Activated naive CD4-positive, alpha-beta T cell treated with anti-CD3 and anti-CD28 coated beads, Interleukin-2, amount 10 ng/mL, durations not matched to agents 7 days and 5 days (primary cell): ENCODE measurements at regions not wholly inside any gene's neighbourhood (a gene's known extent, or its start where the extent isn't known, plus 50 kb on each side); places are given as distances from the start of the nearest gene placed in this dataset.
"Not testable (repeated sequence)": the region's sequence is repeated elsewhere in the genome, so short reads cannot be mapped to it uniquely, and the experiment has no call there.

Experiments
- CTCF ChIA-PET: fragments of 350-600 bp; sonication (Branson Sonifier 250); formaldehyde crosslinking; loops from one replicate; lab custom pipeline; 2021; ENCODE audit warnings: antibody characterized with exemption; lab: Charles Lee
- DNase-seq: peaks from one replicate; pipeline ENCODE4 v3.0.0-alpha.2; 2020
- H3K27ac Mint-ChIP-seq: one replicate; pipeline ENCODE4 v1.8.0; 2021; ENCODE audit warnings: mild to moderate bottlenecking, moderate library complexity, mixed read lengths
- H3K27me3 Mint-ChIP-seq: one replicate; pipeline ENCODE4 v1.8.0; 2021; ENCODE audit warnings: mild to moderate bottlenecking, mixed read lengths
- H3K36me3 Mint-ChIP-seq: one replicate; pipeline ENCODE4 v1.8.0; 2021; ENCODE audit warnings: mixed read lengths
- H3K4me1 Mint-ChIP-seq: one replicate; pipeline ENCODE4 v1.8.0; 2021; ENCODE audit warnings: mixed read lengths
- H3K4me3 Mint-ChIP-seq: one replicate; pipeline ENCODE4 v1.8.0; 2021; ENCODE audit warnings: mild to moderate bottlenecking, moderate library complexity, mixed read lengths
- H3K9me3 Mint-ChIP-seq: one replicate; pipeline ENCODE4 v1.8.0; 2021; ENCODE audit warnings: mixed read lengths

DNA sequence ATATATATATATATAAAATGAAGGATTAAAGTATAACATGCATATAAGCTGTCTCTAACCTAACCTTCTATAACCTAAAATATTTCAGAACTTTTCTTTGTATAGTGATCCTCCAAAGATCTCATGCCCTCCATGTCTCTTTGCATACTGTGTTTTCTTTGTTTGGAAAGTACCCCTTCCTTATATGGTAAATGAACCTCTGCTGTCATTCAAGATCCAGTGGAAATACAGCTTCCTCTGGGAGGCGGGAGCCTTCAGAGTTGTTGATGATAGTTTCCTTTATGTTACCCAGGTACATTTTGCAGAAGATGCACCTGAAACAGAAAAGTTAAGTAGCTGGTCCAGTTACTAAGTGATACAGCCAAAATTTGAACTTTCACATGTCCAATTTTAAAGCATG is 233.3 kb upstream of the FOXP2 start:
- no peaks in the 10 kb centered on the region for H3K4me1 Mint-ChIP-seq

DNA sequence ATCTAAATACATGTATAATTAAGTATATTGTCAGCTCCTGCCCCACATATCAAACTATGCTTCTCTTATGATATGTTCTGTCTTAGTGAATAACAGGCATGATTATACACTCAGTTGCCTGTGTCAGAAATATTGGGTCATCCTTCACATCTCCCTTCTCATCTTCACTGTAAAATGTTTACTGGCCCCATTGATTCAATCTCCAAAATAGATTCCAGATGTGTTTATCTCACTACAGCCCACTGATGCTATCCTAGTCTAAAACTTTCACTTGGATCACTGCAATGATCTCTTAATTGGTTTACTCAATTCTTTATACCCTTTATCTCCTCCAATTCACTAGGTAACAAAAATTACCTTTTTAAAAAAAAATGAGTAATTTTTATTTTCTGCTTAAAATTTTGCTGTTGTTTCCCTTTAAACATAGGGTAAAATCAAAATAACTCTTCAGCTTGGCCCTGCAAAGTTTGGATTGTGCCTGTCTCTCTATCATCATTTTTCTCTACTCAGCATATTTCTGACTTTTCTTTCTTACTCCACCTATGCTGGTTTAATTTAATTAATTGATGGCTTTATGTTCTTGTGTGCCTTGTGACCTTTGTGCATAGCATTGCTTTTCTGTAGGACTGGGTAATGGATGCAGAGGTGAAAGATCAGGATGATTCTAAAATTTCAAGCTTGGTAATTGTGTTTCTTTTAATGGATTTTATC is 233.9 kb upstream of the FOXP2 start:
- CTCF ChIA-PET: no interaction called here

More for the DNA sequence above, 233.3 kb upstream of the FOXP2 start:
- Mint-ChIP-seq H3K27me3 (no peaks in the 10 kb centered on the region), H3K36me3 (no peaks in the 10 kb centered on the region), H3K27ac (no peak overlapping the region), H3K9me3 (no peaks in the 10 kb centered on the region), H3K4me3 (no peak overlapping the region)
- no peak for DNase-seq
- CTCF ChIA-PET: no interaction called here

DNA sequence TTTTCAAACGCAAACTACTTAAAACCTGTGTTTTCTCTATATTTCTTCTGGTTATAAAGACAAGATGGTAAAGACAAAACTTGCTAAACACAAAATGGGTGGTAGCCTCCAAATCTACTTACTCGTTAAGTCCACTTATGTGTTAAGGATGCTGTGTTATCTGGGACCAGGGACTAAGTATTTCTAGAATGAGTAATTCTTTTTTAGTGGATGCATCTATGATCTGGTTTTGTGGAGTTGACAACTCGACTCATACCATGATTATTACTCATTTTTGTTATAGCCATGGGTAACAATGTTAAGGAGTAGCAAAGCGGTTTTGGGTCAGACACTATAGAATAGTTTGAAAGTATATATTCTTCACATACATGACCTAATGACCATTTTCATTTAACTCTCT is 239.5 kb upstream of the FOXP2 start:
- Mint-ChIP-seq H3K4me1 (no peaks in the 10 kb centered on the region), H3K9me3 (no peaks in the 10 kb centered on the region), H3K36me3 (no peaks in the 10 kb centered on the region), H3K4me3 (no peak overlapping the region), H3K27me3 (no peaks in the 10 kb centered on the region), H3K27ac (no peak overlapping the region)
- CTCF ChIA-PET: no interaction called here
- DNase-seq: no peak

More for the DNA sequence above, 233.9 kb upstream of the FOXP2 start:
- Mint-ChIP-seq H3K27me3 (no peaks in the 10 kb centered on the region), H3K36me3 (no peaks in the 10 kb centered on the region), H3K27ac (no peak overlapping the region), H3K4me1 (no peaks in the 10 kb centered on the region), H3K9me3 (no peaks in the 10 kb centered on the region), H3K4me3 (no peak overlapping the region)
- no peak for DNase-seq

DNA sequence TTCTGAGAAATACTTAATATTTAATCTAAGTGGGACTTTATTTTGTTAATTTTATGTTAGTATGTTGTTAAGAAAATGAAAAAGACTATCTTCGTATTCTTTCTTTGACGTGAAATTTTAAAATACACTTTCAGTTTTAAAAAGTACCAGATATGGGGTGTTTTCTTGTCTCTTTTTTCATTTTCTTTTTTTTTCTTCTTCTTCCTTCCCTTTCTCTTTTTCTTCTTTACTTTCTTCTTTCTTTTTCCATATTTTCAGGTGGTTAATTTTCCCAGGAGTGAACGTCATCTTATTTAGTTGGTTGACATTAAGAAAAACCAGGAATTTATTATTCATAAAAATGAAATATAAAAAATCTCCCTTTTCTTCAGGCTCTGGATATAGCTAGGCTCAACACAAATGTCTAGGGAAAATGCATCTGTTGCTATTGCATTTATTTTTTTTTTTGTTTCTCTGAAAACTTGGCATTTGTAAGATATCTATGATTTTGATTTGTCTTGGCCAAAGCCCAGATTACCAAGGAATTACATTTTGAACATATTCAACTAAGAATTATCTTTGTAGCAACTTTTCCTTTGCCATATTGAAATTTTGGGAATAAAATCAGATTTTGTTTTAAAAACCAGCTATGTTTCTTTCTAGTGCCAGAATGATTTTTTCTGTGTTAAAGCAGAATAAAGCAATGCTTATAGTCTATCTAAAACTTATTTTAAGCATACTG is 241.3 kb upstream of the FOXP2 start:
- CTCF ChIA-PET: no interaction called here
- Mint-ChIP-seq H3K27ac (no peak overlapping the region), H3K4me3 (no peak overlapping the region), H3K27me3 (no peaks in the 10 kb centered on the region), H3K9me3 (no peaks in the 10 kb centered on the region), H3K36me3 (no peaks in the 10 kb centered on the region), H3K4me1 (no peaks in the 10 kb centered on the region)
- DNase-seq: no peak

DNA sequence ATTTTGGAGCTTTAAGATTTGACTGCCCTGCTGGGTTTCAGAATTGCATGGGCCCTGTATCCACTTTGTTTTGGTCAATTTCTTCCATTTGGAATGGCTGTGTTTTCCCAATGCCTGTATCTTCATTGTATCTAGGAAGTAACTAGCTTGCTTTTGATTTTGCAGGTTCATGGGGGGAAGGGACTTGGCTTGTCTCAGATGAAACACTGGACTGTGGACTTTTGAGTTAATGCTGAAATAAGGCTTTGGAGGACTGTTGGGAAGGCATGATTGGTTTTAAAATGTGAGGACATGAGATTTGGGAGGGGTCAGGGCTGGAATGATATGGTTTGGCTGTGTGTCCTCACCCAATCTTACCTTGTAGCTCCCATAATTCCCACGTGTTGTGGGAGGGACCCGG is 245.2 kb upstream of the FOXP2 start:
- CTCF ChIA-PET: not testable (repeated sequence)

DNA sequence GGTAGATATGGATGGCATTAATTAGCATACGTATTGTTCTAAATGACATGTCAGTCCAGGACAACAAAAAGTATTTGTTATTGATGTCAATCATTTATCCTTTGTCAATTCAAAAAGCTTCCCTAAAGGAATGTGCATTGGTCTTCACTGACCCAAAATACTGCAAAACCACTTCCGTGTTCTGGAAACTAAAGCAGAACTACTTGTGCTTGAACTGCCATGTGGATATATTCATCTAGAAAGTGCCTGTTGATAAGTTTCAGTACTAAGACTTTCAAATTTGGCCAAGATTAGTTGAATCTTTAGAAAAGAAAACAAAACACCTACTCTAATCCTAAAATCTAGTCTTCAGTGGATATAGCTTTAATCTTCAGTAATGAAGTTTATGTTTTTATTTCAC is 242.1 kb upstream of the PPP1R3A start:
- CTCF ChIA-PET: no interaction called here
- Mint-ChIP-seq H3K27ac (no peak overlapping the region), H3K36me3 (no peaks in the 10 kb centered on the region), H3K4me1 (no peaks in the 10 kb centered on the region), H3K9me3 (no peaks in the 10 kb centered on the region), H3K27me3 (no peaks in the 10 kb centered on the region), H3K4me3 (no peak overlapping the region)
- DNase-seq: no peak

More for the DNA sequence above, 245.2 kb upstream of the FOXP2 start:
- not testable (repeated sequence) for H3K27ac Mint-ChIP-seq, H3K9me3 Mint-ChIP-seq, DNase-seq, H3K4me1 Mint-ChIP-seq, H3K27me3 Mint-ChIP-seq, H3K4me3 Mint-ChIP-seq, H3K36me3 Mint-ChIP-seq

DNA sequence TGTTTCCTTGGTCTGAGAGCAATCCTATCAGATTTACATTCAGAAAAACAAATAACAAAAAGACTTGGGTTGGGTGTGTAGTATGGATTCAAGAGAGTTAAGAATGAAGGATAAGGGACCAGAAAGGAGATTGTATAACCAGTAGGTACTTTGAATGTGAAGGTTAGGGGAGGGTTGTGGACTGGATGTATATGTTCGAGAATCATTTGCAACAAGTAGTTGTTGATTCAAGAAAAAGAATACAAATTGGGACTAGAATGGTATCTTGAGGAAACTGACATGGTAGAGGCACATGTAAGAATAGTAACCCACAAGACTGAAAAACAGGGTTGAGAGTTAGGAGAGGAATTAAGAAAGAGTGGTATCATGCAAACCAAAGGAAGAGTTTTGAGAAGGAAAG is 240.0 kb upstream of the PPP1R3A start:
- Mint-ChIP-seq H3K9me3 (no peaks in the 10 kb centered on the region), H3K27ac (no peak overlapping the region), H3K27me3 (no peaks in the 10 kb centered on the region), H3K36me3 (no peaks in the 10 kb centered on the region), H3K4me3 (no peak overlapping the region), H3K4me1 (no peaks in the 10 kb centered on the region)
- CTCF ChIA-PET: no interaction called here
- no peak for DNase-seq

DNA sequence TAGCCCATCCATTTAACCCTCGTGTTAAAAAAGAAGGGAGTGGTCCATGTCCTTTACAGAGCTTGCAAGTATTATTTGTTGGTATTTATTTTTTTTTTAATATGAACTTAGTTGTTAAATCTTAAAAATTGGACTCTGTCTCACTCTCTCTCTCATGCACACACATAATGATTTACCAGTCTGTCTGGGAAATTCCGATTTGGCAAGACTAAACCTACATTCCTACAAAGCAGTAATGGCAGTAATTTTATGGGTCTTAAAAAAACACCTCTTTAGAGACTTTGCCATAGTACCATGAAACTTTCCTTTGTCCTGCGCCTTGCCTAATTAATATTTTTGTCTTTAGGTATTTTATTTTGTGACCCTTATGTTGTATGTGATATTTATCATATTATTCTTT is 239.5 kb upstream of the PPP1R3A start:
- H3K36me3 Mint-ChIP-seq: no peaks in the 10 kb centered on the region
- CTCF ChIA-PET: no interaction called here
- H3K27ac Mint-ChIP-seq: no peak overlapping the region
- no peaks in the 10 kb centered on the region for H3K27me3 Mint-ChIP-seq
- no peaks in the 10 kb centered on the region for H3K4me1 Mint-ChIP-seq
- no peak for DNase-seq
- H3K4me3 Mint-ChIP-seq: no peak overlapping the region
- no peaks in the 10 kb centered on the region for H3K9me3 Mint-ChIP-seq

DNA sequence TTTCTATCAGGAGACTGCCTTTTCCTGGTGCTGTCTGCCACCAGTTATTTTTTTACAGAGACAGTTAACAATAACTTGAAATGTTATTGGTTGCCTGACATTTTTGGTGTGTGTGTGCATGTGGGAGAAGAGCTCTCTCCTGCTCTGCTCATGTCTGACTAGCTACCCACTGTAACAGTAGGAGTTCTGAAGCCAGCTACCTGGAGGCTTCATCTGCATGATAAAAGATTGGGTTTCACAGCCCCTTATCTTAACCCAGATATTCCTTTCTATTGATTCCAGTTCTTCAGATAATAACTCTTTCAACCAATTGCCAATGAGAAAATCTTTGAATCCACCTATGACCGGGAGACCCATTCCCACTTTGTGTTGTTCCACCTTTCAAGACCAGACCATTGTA is 237.4 kb upstream of the PPP1R3A start:
- CTCF ChIA-PET: no interaction called here
- H3K27me3 Mint-ChIP-seq: peaks cover 3% of the 10 kb centered on the region
- H3K4me1 Mint-ChIP-seq: no peaks in the 10 kb centered on the region
- no peaks in the 10 kb centered on the region for H3K9me3 Mint-ChIP-seq
- no peak overlapping the region for H3K27ac Mint-ChIP-seq
- no peaks in the 10 kb centered on the region for H3K36me3 Mint-ChIP-seq
- no peak for DNase-seq
- no peak overlapping the region for H3K4me3 Mint-ChIP-seq

DNA sequence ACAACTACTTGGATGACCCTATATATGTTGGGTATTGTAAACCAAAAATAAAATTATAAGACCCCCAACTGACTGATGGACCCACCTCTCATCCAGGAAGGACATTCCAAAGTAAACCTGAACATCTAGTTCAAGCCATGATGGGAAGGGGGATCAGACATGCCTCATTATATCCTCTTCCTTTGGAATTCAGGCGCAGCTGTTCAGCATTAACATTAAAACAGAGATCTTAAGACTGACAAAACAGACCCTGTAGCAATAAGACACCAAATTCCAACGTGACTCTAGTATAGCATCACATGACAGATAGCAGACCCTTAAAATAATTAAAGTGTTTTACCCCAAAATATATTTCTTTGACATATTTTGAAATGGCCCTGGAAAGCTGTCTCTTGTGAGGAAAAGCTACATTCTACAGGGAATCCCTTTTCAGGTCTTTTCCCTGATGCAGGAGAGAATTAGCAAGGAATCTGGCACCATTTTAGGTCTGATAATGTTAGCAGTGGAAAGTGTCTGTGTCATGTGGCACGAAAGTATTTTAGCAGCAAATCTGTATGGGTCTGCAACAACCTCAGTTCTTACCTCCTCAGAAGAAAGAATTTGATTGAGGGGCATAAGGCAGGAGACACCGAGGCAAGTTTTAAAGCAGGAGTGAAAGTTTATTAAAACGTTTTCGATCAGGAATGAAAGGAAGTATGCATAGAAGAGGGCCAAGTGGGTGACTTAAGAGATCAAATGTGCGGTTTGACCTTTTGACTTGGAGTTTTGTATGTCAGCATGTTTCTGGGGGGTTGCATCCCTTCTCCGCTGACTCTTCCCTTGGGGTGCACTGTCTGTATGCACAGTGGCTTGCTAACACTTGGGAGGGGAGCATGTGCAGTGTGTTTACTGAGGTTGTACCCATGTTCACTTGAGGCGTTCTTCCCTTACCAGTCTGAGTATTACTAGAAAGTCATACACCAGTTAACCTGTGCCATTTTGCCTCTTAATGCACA is 236.6 kb upstream of the PPP1R3A start:
- CTCF ChIA-PET: no interaction called here
- DNase-seq: no peak
- Mint-ChIP-seq H3K27ac (no peak overlapping the region), H3K4me1 (no peaks in the 10 kb centered on the region), H3K9me3 (no peaks in the 10 kb centered on the region), H3K4me3 (no peak overlapping the region), H3K27me3 (peaks cover 3% of the 10 kb centered on the region), H3K36me3 (no peaks in the 10 kb centered on the region)

DNA sequence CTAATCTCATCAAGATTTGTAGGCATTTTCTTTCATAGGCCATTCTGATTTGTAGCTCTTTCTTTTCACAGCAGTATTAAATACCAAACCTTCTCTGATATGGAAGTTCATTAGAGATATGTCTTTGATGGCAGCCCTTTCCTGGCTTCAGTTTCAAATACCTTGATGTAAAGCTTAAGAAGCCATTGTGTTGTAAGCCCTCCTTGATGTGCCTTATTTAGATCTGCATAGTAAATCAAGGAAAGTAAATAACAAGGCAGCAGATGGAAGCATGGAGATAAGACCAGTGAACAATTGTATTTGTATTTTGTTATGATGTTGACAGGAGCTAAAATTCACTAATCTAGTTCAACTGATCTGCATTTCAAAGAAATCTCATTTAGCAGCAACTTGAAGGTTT is 234.9 kb upstream of the PPP1R3A start:
- no peaks in the 10 kb centered on the region for H3K9me3 Mint-ChIP-seq
- no peak overlapping the region for H3K27ac Mint-ChIP-seq

DNA sequence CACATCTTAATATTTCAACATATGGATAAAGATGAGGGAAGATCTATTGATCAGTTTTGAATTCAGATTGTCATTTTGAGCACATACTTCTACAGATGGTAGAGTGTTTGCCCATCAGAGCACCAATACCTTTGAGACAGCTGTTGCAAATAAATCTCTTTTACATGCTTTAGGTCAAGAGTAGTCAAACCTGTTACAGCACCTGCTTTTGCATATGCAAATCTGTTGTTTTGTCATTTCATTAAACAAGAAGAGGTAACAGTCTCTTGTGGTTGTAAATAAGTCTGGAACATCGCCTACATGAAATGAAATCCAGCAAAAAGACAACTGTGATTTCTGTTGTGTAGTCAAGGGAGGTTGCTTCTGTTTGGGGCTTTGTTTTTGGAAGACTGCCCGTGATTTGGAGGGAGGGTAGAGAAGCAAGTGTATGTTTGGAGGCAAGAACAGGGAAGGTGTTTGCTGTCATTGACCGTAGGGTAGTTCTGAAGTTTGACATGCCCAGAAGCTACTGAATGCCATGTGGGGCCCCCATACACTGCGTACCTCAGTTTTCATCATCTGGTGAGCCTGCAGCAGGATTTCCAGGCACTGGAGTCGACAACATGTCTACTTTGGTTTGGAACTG is 233.6 kb upstream of the PPP1R3A start:
- peaks cover 3% of the 10 kb centered on the region for H3K27me3 Mint-ChIP-seq
- H3K4me3 Mint-ChIP-seq: no peak overlapping the region
- CTCF ChIA-PET: no interaction called here
- no peaks in the 10 kb centered on the region for H3K9me3 Mint-ChIP-seq
- H3K4me1 Mint-ChIP-seq: no peaks in the 10 kb centered on the region
- no peak for DNase-seq
- H3K36me3 Mint-ChIP-seq: no peaks in the 10 kb centered on the region
- H3K27ac Mint-ChIP-seq: no peak overlapping the region

More for the DNA sequence above, 234.9 kb upstream of the PPP1R3A start:
- Mint-ChIP-seq H3K36me3 (no peaks in the 10 kb centered on the region), H3K4me3 (no peak overlapping the region), H3K27me3 (peaks cover 3% of the 10 kb centered on the region), H3K4me1 (no peaks in the 10 kb centered on the region)
- CTCF ChIA-PET: no interaction called here
- no peak for DNase-seq

DNA sequence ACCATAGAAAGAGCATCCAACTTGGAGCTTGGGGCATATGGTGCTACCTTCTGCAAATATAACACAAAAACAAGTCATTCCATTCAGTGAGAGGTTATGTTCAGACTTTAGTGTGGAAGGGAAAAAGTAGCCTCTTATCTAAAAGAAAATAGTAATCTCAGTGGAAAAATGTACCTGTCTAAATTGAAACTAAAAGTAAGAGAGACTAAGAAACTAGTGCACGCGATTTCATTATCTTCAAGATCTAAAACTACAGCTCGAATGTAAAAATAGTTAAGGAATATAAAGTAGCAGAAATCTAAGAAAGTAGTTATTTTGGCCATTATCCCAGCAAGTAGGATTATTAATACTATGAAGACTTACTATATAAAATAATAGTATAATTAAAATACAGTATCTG is 233.0 kb upstream of the PPP1R3A start:
- no peak overlapping the region for H3K4me3 Mint-ChIP-seq

DNA sequence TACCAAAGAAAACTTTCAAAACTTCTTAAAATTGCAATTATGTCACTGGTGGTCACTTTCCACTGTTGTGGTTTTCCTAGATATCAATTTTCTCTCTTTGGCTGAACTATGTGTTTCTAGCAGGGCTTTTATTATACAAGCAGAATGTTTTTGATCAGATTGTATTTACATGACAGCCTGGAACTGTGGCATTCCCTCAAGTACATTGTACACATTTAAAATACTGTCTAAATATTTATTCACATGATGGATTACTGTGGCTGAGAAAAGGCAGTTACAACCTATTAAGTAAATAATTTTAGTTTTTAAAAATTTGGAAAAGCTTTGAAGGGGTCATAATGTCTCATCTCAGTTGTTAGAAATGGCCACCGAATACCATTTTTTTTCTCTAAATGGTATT is 231.9 kb upstream of the PPP1R3A start:
- H3K4me3 Mint-ChIP-seq: no peak overlapping the region
- peaks cover 3% of the 10 kb centered on the region for H3K27me3 Mint-ChIP-seq
- no peaks in the 10 kb centered on the region for H3K9me3 Mint-ChIP-seq
- no peaks in the 10 kb centered on the region for H3K36me3 Mint-ChIP-seq
- CTCF ChIA-PET: interaction anchor here (0.7 kb wide), 1 partner anchor 1532 kb away, joined by 3 read pairs; no protein-coding TSS in a partner anchor
- H3K27ac Mint-ChIP-seq: no peak overlapping the region
- H3K4me1 Mint-ChIP-seq: no peaks in the 10 kb centered on the region
- DNase-seq: no peak

More for the DNA sequence above, 233.0 kb upstream of the PPP1R3A start:
- DNase-seq: no peak
- CTCF ChIA-PET: no interaction called here
- Mint-ChIP-seq H3K4me1 (no peaks in the 10 kb centered on the region), H3K36me3 (no peaks in the 10 kb centered on the region), H3K27me3 (peaks cover 3% of the 10 kb centered on the region), H3K9me3 (no peaks in the 10 kb centered on the region), H3K27ac (no peak overlapping the region)
